Spleen (tissue), 11 donors: ENCODE measurements at regions not wholly inside any gene's neighbourhood (a gene's known extent, or its start where the extent isn't known, plus 50 kb on each side); places are given as distances from the start of the nearest gene placed in this dataset.

Experiments used
- DNase-seq: peaks from one replicate; pipeline ENCODE4 v3.0.0-alpha.2; 2020
- H3K27ac ChIP-seq, 8 donors: fragments of 200-600 bp; sonication (generic) in 7 of 8; 1 replicate in 4 of 8; 2 replicates in 4 of 8; pipeline versions ENCODE4 v1.5.0 to v1.8.0; 2016 to 2021; ENCODE audit warnings: inconsistent platforms in 4 of 8, mild to moderate bottlenecking in 4 of 8, moderate library complexity in 1 of 8
- H3K27me3 ChIP-seq, 7 donors: fragments of 200-600 bp; sonication (generic) in 6 of 7; replicated peaks in 1 of 7; 1 replicate in 4 of 7; 2 replicates in 3 of 7; pipeline versions ENCODE4 v1.5.0 to v1.8.0; 2016 to 2021; ENCODE audit warnings: inconsistent platforms in 3 of 7, mild to moderate bottlenecking in 1 of 7
- H3K36me3 ChIP-seq, 6 donors: fragments of 200-600 bp; sonication (generic) in 5 of 6; 1 replicate in 4 of 6; 2 replicates in 2 of 6; pipeline versions ENCODE4 v1.5.0 to v1.8.0; 2016 to 2021; ENCODE audit warnings: inconsistent platforms in 2 of 6
- H3K4me1 ChIP-seq, 6 donors: fragments of 200-600 bp; sonication (generic) in 5 of 6; 1 replicate in 3 of 6; 2 replicates in 3 of 6; pipeline versions ENCODE4 v1.5.0 to v1.8.0; 2016 to 2021; ENCODE audit warnings: inconsistent platforms in 3 of 6
- H3K4me3 ChIP-seq, 8 donors: fragments of 200-600 bp; sonication (generic) in 7 of 8; 1 replicate in 4 of 8; 2 replicates in 4 of 8; pipeline versions ENCODE4 v1.5.0 to v1.8.0; 2016 to 2021; ENCODE audit warnings: inconsistent platforms in 4 of 8, mild to moderate bottlenecking in 4 of 8, moderate library complexity in 2 of 8
- H3K9me3 ChIP-seq, 8 donors: fragments of 200-600 bp; sonication (generic) in 7 of 8; 1 replicate in 4 of 8; 2 replicates in 4 of 8; pipeline versions ENCODE4 v1.5.0 to v1.8.0; 2016 to 2021; ENCODE audit warnings: inconsistent platforms in 4 of 8
- POLR2A ChIP-seq, 3 donors: fragments of 450-650 bp; IDR thresholded peaks; one replicate each; pipeline ENCODE4 v1.5.1; 2017; ENCODE audit warnings: antibody characterized with exemption in 3 of 3, mild to moderate bottlenecking in 1 of 3
- POLR2AphosphoS5 ChIP-seq, 3 donors: sonication (generic); formaldehyde crosslinking; IDR thresholded peaks; one replicate each; pipeline ENCODE4 v1.5.1; 2017; ENCODE audit warnings: antibody characterized with exemption in 3 of 3
- WGBS, 5 donors: extraction: QIAGEN DNeasy Blood & Tissue Kit in 3 of 5; methylation state at CpG; one replicate each; pipeline versions ENCODE4 v1.1.5 to v1.1.7; 2013 to 2018; 5-methylcytosine and 5-hydroxymethylcytosine counted together
- intact Hi-C: fragments of 100-400 bp; cut with DNase I; formaldehyde crosslinking; loops from one replicate; pipeline ENCODE4 v1.15.0; 2023; ENCODE audit warnings: low total_unique reads
- TF ChIP-seq, protein P1 (sequence below), 11 experiments: fragments of 200-600 bp in 7 of 11; fragments of 450-650 bp in 4 of 11; sonication (generic) in 4 of 11; IDR thresholded peaks in 8 of 11; conservative IDR thresholded peaks in 3 of 11; 1 replicate in 7 of 11; 2 replicates in 4 of 11; pipeline versions ENCODE4 v1.4.0 to v1.8.0; 2016 to 2021; ENCODE audit warnings: antibody characterized with exemption in 11 of 11, inconsistent platforms in 4 of 11, mild to moderate bottlenecking in 1 of 11
- donor health status: healthy with polysubstance abuse.
- donor health status: DM: no; HTN: no; CAD: no; lungs with moderate emphysema.
- donor health status: DM: no; HTN: no; CAD: no.
- donor health status: Bipolar disorder and iron deficiency.
- donor health status: healthy.
- donor health status: DM: no; HTN: no; CAD: no.
- donor health status: DM: yes; HTN: yes; CAD: no.

DNA sequence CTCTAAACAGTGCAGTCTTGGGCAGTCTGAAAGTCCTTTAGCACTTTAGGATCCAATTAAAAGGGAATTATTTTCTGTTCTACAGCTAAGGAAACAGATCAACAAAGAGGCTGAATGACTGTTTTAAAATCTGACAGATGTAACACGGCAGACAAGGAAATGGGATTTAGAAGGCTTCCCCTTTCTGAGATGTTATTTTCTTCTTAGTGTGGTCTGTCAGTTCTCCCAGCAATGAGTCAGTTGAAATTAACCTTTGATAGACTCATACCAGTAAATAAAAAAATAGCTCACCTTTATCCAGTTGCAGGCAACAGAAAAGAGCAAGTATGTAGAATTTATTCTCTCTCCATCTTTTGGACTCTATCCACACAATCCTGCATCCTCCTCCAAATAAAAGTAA, 98.1 kb downstream of the NEDD1 start:
- intact Hi-C loops: no loop called here
- no peaks in the 10 kb centered on the region for H3K36me3 ChIP-seq

DNA sequence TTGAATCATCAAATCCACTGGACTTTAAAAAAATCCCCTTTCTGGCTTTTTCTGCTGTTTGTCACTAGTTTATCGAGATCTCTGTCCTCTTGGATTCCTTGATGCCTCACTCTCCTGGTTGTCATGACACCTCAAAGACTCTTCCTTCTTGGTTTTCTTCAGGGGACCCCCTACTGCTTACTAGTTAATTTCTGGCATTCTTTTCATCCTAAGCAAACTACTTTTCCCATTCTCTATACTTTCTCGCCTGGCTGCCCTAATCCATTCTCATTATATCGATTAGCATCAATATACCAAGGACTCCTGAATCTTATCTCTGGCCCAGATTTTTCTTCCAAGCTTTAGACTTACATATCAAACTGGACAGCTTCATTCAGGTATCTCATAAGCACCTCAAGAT, 98.6 kb downstream of the NEDD1 start:
- Histone ChIP-seq H3K9me3 (no peaks in the 10 kb centered on the region), H3K27ac (no peak overlapping the region), H3K4me3 (no peak overlapping the region), H3K4me1 (no peaks in the 10 kb centered on the region), H3K27me3 (no peaks in the 10 kb centered on the region), H3K36me3 (no peaks in the 10 kb centered on the region)
- WGBS, 5 donors: 87 to 94% (median 91%) methylated on average over 3 of the region's 3 CpGs
- intact Hi-C loops: no loop called here
- no peak for TF ChIP-seq POLR2AphosphoS5 (IDR thresholded peaks at IDR 0.05)
- TF ChIP-seq POLR2A (IDR thresholded peaks at IDR 0.05): no peak
- TF ChIP-seq, protein P1, sequence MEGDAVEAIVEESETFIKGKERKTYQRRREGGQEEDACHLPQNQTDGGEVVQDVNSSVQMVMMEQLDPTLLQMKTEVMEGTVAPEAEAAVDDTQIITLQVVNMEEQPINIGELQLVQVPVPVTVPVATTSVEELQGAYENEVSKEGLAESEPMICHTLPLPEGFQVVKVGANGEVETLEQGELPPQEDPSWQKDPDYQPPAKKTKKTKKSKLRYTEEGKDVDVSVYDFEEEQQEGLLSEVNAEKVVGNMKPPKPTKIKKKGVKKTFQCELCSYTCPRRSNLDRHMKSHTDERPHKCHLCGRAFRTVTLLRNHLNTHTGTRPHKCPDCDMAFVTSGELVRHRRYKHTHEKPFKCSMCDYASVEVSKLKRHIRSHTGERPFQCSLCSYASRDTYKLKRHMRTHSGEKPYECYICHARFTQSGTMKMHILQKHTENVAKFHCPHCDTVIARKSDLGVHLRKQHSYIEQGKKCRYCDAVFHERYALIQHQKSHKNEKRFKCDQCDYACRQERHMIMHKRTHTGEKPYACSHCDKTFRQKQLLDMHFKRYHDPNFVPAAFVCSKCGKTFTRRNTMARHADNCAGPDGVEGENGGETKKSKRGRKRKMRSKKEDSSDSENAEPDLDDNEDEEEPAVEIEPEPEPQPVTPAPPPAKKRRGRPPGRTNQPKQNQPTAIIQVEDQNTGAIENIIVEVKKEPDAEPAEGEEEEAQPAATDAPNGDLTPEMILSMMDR (IDR thresholded peaks at IDR 0.05 in 8 of 11, conservative IDR thresholded peaks at IDR 0.05 in 3 of 11): no peak
- DNase-seq: no peak

More for the DNA sequence above, 98.1 kb downstream of the NEDD1 start:
- Histone ChIP-seq H3K27me3 (no peaks in the 10 kb centered on the region), H3K4me3 (no peak overlapping the region), H3K9me3 (no peaks in the 10 kb centered on the region), H3K4me1 (no peaks in the 10 kb centered on the region), H3K27ac (no peak overlapping the region)
- TF ChIP-seq, protein P1 (IDR thresholded peaks at IDR 0.05 in 8 of 11, conservative IDR thresholded peaks at IDR 0.05 in 3 of 11): no peak
- TF ChIP-seq POLR2A (IDR thresholded peaks at IDR 0.05): no peak
- DNase-seq: no peak
- WGBS, 5 donors: 0 to 3% (median 2%) methylated on average over 1 of the region's 1 CpG

DNA sequence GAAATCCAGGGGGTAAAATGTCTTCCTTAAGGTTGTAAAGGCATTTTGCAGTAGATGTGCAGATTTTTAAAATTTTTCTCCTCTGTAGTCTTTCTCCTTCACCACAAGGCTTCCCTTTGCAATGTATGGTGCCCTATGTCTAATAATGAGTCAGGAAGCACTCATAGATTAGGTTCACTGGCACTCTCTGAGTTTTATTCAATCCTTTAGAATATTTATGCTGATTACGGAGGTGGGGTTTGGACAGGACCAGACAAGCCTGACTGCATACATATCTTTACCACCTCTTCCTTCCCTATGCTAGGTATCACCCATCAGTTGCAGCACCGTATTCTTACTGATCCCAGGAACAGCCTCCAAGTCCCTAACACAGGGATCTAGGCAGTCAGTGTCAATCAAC, 99.5 kb downstream of the NEDD1 start:
- TF ChIP-seq POLR2AphosphoS5 (IDR thresholded peaks at IDR 0.05) (no peak), POLR2A (IDR thresholded peaks at IDR 0.05) (no peak)
- TF ChIP-seq, protein P1 (IDR thresholded peaks at IDR 0.05 in 8 of 11, conservative IDR thresholded peaks at IDR 0.05 in 3 of 11): no peak
- intact Hi-C loops: no loop called here
- WGBS, 5 donors: 90 to 100% (median 93%) methylated on average over 2 of the region's 2 CpGs
- Histone ChIP-seq H3K27me3 (no peaks in the 10 kb centered on the region), H3K9me3 (no peaks in the 10 kb centered on the region), H3K27ac (no peak overlapping the region), H3K4me3 (no peak overlapping the region), H3K36me3 (no peaks in the 10 kb centered on the region), H3K4me1 (no peaks in the 10 kb centered on the region)
- no peak for DNase-seq

DNA sequence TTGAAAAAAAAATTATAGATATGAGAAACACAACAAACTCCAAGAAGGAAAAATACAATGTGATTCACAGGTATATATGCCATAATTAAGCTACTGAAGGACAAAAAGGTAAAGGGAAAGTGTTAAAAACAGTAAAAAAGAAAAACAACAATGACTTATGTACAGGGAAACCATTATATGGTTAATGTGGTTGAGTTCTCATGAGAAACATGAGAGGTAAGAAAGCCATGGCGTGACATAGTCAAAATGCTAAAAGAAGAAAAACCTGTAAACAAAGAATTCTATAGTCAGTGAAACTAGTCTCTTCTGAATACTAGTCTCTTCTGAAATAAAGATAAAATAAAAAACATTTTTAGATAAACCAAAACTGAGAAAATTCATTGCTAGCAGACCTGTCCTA, 109.1 kb downstream of the NEDD1 start:
- DNase-seq: no peak
- TF ChIP-seq POLR2A (IDR thresholded peaks at IDR 0.05) (no peak), POLR2AphosphoS5 (IDR thresholded peaks at IDR 0.05) (no peak)
- TF ChIP-seq, protein P1 (IDR thresholded peaks at IDR 0.05 in 8 of 11, conservative IDR thresholded peaks at IDR 0.05 in 3 of 11): no peak
- peaks cover 0 to 17% (median 11%) of the 10 kb centered on the region in 8 donors for H3K9me3 ChIP-seq
- H3K4me1 ChIP-seq: no peaks in the 10 kb centered on the region
- H3K27me3 ChIP-seq: peaks cover 0 to 4% (median 0%) of the 10 kb centered on the region in 7 donors
- intact Hi-C loops: no loop called here
- H3K27ac ChIP-seq: no peak overlapping the region
- no peaks in the 10 kb centered on the region for H3K36me3 ChIP-seq
- 69 to 90% (median 85%) methylated on average over 1 of the region's 1 CpG for WGBS, 5 donors
- no peak overlapping the region for H3K4me3 ChIP-seq
